ENCODE measurements at regions not wholly inside any gene's neighbourhood (a gene's known extent, or its start where the extent isn't known, plus 50 kb on each side); places are given as distances from the start of the nearest gene placed in this dataset.

GRCh38 chr11:116434986-116435385 is 337.8 kb downstream of the BUD13 start:
- no peak overlapping the region for H3K4me3 ChIP-seq (ENCODE audit: low read length)
- no peaks in the 10 kb centered on the region for H3K9me3 ChIP-seq (replicated peaks; ENCODE audit: control insufficient read depth, low read depth, low read length)
- H3K27ac ChIP-seq (ENCODE audit: low read length), result no peak overlapping the region
- H3K36me3 ChIP-seq (ENCODE audit: control insufficient read depth, insufficient read depth, low read length), result no peaks in the 10 kb centered on the region
- no peak for DNase-seq
- no CpG with 5 or more reads among the region's 2 CpGs for WGBS (ENCODE audit: insufficient coverage)
- peaks cover 7% of the 10 kb centered on the region for H3K27me3 ChIP-seq (ENCODE audit: control insufficient read depth, insufficient read depth, low read length)
- no peaks in the 10 kb centered on the region for H3K4me1 ChIP-seq (ENCODE audit: control insufficient read depth, insufficient read depth, low read length)

- Histone ChIP-seq H3K27me3 (ENCODE audit: control insufficient read depth, insufficient read depth, low read length) (peaks cover 7% of the 10 kb centered on the region), H3K36me3 (ENCODE audit: control insufficient read depth, insufficient read depth, low read length) (no peaks in the 10 kb centered on the region), H3K4me1 (ENCODE audit: control insufficient read depth, insufficient read depth, low read length) (peaks cover 5% of the 10 kb centered on the region), H3K27ac (ENCODE audit: low read length) (no peak overlapping the region), H3K4me3 (ENCODE audit: low read length) (no peak overlapping the region), H3K9me3 (replicated peaks; ENCODE audit: control insufficient read depth, low read depth, low read length) (no peaks in the 10 kb centered on the region)
- WGBS (ENCODE audit: insufficient coverage), result 88% methylated on average over 4 of the region's 9 CpGs
- DNase-seq, result no peak
Observed at GRCh38 chr11:116432301-116432700, 340.5 kb downstream of the BUD13 start.

- WGBS (ENCODE audit: insufficient coverage), result 57% methylated on average over 1 of the region's 1 CpG
Observed at GRCh38 chr11:116431842-116432241, 340.9 kb downstream of the BUD13 start.

GRCh38 chr11:116428638-116428975 is 344.2 kb downstream of the BUD13 start:
- no peaks in the 10 kb centered on the region for H3K9me3 ChIP-seq (replicated peaks; ENCODE audit: control insufficient read depth, low read depth, low read length)
- H3K36me3 ChIP-seq (ENCODE audit: control insufficient read depth, insufficient read depth, low read length), result no peaks in the 10 kb centered on the region

More at GRCh38 chr11:116431842-116432241, 340.9 kb downstream of the BUD13 start:
- H3K9me3 ChIP-seq (replicated peaks; ENCODE audit: control insufficient read depth, low read depth, low read length), result no peaks in the 10 kb centered on the region
- no peak overlapping the region for H3K27ac ChIP-seq (ENCODE audit: low read length)
- DNase-seq, result no peak
- H3K4me3 ChIP-seq (ENCODE audit: low read length), result no peak overlapping the region
- H3K36me3 ChIP-seq (ENCODE audit: control insufficient read depth, insufficient read depth, low read length), result no peaks in the 10 kb centered on the region
- peaks cover 5% of the 10 kb centered on the region for H3K4me1 ChIP-seq (ENCODE audit: control insufficient read depth, insufficient read depth, low read length)
- H3K27me3 ChIP-seq (ENCODE audit: control insufficient read depth, insufficient read depth, low read length), result peaks cover 7% of the 10 kb centered on the region

GRCh38 chr11:116427903-116428637 is 344.7 kb downstream of the BUD13 start:
- WGBS (ENCODE audit: insufficient coverage), result 13% methylated on average over 5 of the region's 11 CpGs
- no peaks in the 10 kb centered on the region for H3K36me3 ChIP-seq (ENCODE audit: control insufficient read depth, insufficient read depth, low read length)
- no peak overlapping the region for H3K4me3 ChIP-seq (ENCODE audit: low read length)
- no peaks in the 10 kb centered on the region for H3K9me3 ChIP-seq (replicated peaks; ENCODE audit: control insufficient read depth, low read depth, low read length)
- peaks cover 3% of the 10 kb centered on the region for H3K27me3 ChIP-seq (ENCODE audit: control insufficient read depth, insufficient read depth, low read length)
- DNase-seq, result peak; percentile 48
- H3K4me1 ChIP-seq (ENCODE audit: control insufficient read depth, insufficient read depth, low read length), result peaks cover 5% of the 10 kb centered on the region
- H3K27ac ChIP-seq (ENCODE audit: low read length), result no peak overlapping the region

More at GRCh38 chr11:116428638-116428975, 344.2 kb downstream of the BUD13 start:
- H3K27me3 ChIP-seq (ENCODE audit: control insufficient read depth, insufficient read depth, low read length), result peaks cover 3% of the 10 kb centered on the region
- H3K4me3 ChIP-seq (ENCODE audit: low read length), result no peak overlapping the region
- 40% methylated on average over 1 of the region's 6 CpGs for WGBS (ENCODE audit: insufficient coverage)
- DNase-seq, result no peak
- H3K27ac ChIP-seq (ENCODE audit: low read length), result no peak overlapping the region
- peaks cover 5% of the 10 kb centered on the region for H3K4me1 ChIP-seq (ENCODE audit: control insufficient read depth, insufficient read depth, low read length)

- no peak for DNase-seq
- 13% methylated on average over 3 of the region's 3 CpGs for WGBS (ENCODE audit: insufficient coverage)
- H3K27ac ChIP-seq (ENCODE audit: low read length), result no peak overlapping the region
Observed at GRCh38 chr11:116427337-116427902, 345.4 kb downstream of the BUD13 start.

GRCh38 chr11:116426761-116427160 is 346.0 kb downstream of the BUD13 start:
- Histone ChIP-seq H3K27ac (ENCODE audit: low read length) (no peak overlapping the region), H3K4me1 (ENCODE audit: control insufficient read depth, insufficient read depth, low read length) (peaks cover 5% of the 10 kb centered on the region), H3K36me3 (ENCODE audit: control insufficient read depth, insufficient read depth, low read length) (no peaks in the 10 kb centered on the region), H3K4me3 (ENCODE audit: low read length) (no peak overlapping the region), H3K9me3 (replicated peaks; ENCODE audit: control insufficient read depth, low read depth, low read length) (no peaks in the 10 kb centered on the region), H3K27me3 (ENCODE audit: control insufficient read depth, insufficient read depth, low read length) (peaks cover 4% of the 10 kb centered on the region)
- no CpG with 5 or more reads among the region's 1 CpG for WGBS (ENCODE audit: insufficient coverage)
- no peak for DNase-seq

More at GRCh38 chr11:116427337-116427902, 345.4 kb downstream of the BUD13 start:
- Histone ChIP-seq H3K4me1 (ENCODE audit: control insufficient read depth, insufficient read depth, low read length) (peaks cover 5% of the 10 kb centered on the region), H3K36me3 (ENCODE audit: control insufficient read depth, insufficient read depth, low read length) (no peaks in the 10 kb centered on the region), H3K9me3 (replicated peaks; ENCODE audit: control insufficient read depth, low read depth, low read length) (no peaks in the 10 kb centered on the region), H3K27me3 (ENCODE audit: control insufficient read depth, insufficient read depth, low read length) (peaks cover 3% of the 10 kb centered on the region), H3K4me3 (ENCODE audit: low read length) (no peak overlapping the region)

- 67% methylated on average over 2 of the region's 4 CpGs for WGBS (ENCODE audit: insufficient coverage)
- Histone ChIP-seq H3K36me3 (ENCODE audit: control insufficient read depth, insufficient read depth, low read length) (no peaks in the 10 kb centered on the region), H3K9me3 (replicated peaks; ENCODE audit: control insufficient read depth, low read depth, low read length) (no peaks in the 10 kb centered on the region), H3K27ac (ENCODE audit: low read length) (no peak overlapping the region), H3K4me3 (ENCODE audit: low read length) (no peak overlapping the region), H3K27me3 (ENCODE audit: control insufficient read depth, insufficient read depth, low read length) (peaks cover 11% of the 10 kb centered on the region), H3K4me1 (ENCODE audit: control insufficient read depth, insufficient read depth, low read length) (peaks cover 5% of the 10 kb centered on the region)
- DNase-seq, result no peak
Observed at GRCh38 chr11:116424615-116425261, 348.0 kb downstream of the BUD13 start.

- H3K27ac ChIP-seq (ENCODE audit: low read length), result no peak overlapping the region
- H3K4me3 ChIP-seq (ENCODE audit: low read length), result no peak overlapping the region
- H3K9me3 ChIP-seq (replicated peaks; ENCODE audit: control insufficient read depth, low read depth, low read length), result no peaks in the 10 kb centered on the region
- no peak for DNase-seq
- WGBS (ENCODE audit: insufficient coverage), result 67% methylated on average over 5 of the region's 6 CpGs
- peaks cover 11% of the 10 kb centered on the region for H3K27me3 ChIP-seq (ENCODE audit: control insufficient read depth, insufficient read depth, low read length)
- H3K4me1 ChIP-seq (ENCODE audit: control insufficient read depth, insufficient read depth, low read length), result no peaks in the 10 kb centered on the region
- H3K36me3 ChIP-seq (ENCODE audit: control insufficient read depth, insufficient read depth, low read length), result no peaks in the 10 kb centered on the region
Observed at GRCh38 chr11:116422956-116423600, 349.7 kb downstream of the BUD13 start.

GRCh38 chr11:116422556-116422955 is 350.2 kb downstream of the BUD13 start:
- Histone ChIP-seq H3K27ac (ENCODE audit: low read length) (no peak overlapping the region), H3K27me3 (ENCODE audit: control insufficient read depth, insufficient read depth, low read length) (peaks cover 11% of the 10 kb centered on the region), H3K4me3 (ENCODE audit: low read length) (no peak overlapping the region), H3K9me3 (replicated peaks; ENCODE audit: control insufficient read depth, low read depth, low read length) (no peaks in the 10 kb centered on the region), H3K36me3 (ENCODE audit: control insufficient read depth, insufficient read depth, low read length) (no peaks in the 10 kb centered on the region), H3K4me1 (ENCODE audit: control insufficient read depth, insufficient read depth, low read length) (no peaks in the 10 kb centered on the region)
- DNase-seq, result no peak

All from muscle of leg (tissue), 3 donors.